ENCODE measurements at regions not wholly inside any gene's neighbourhood (a gene's known extent, or its start where the extent isn't known, plus 50 kb on each side); places are given as distances from the start of the nearest gene placed in this dataset.
"Not testable (repeated sequence)": the region's sequence is repeated elsewhere in the genome, so short reads cannot be mapped to it uniquely, and the experiment has no call there.

- H3K27ac ChIP-seq: no peak overlapping the region
These were observed 262.0 kb upstream of the NRP1 start for GRCh38 chr10:33596422-33596821.

GRCh38 chr10:33594475-33594874 lies 260.0 kb upstream of the NRP1 start:
- TF ChIP-seq ZFX (IDR thresholded peaks at IDR 0.05; ENCODE audit: borderline replicate concordance) (no peak), CTCF (IDR thresholded peaks at IDR 0.05) (no peak)
- H3K27ac ChIP-seq: no peak overlapping the region

More at GRCh38 chr10:33596422-33596821, 262.0 kb upstream of the NRP1 start:
- no peak for TF ChIP-seq CTCF (IDR thresholded peaks at IDR 0.05)
- TF ChIP-seq ZFX (IDR thresholded peaks at IDR 0.05; ENCODE audit: borderline replicate concordance): no peak

GRCh38 chr10:33588974-33589600 lies 254.6 kb upstream of the NRP1 start:
- TF ChIP-seq ZFX (IDR thresholded peaks at IDR 0.05; ENCODE audit: borderline replicate concordance) (no peak), CTCF (IDR thresholded peaks at IDR 0.05) (no peak)
- H3K27ac ChIP-seq: no peak overlapping the region

- not testable (repeated sequence) for H3K27ac ChIP-seq
These were observed 250.1 kb upstream of the NRP1 start for GRCh38 chr10:33584596-33584995.

- no peak overlapping the region for H3K27ac ChIP-seq
- TF ChIP-seq ZFX (IDR thresholded peaks at IDR 0.05; ENCODE audit: borderline replicate concordance) (no peak), CTCF (IDR thresholded peaks at IDR 0.05) (no peak)
These were observed 245.5 kb upstream of the NRP1 start for GRCh38 chr10:33579996-33580395.

GRCh38 chr10:33573606-33574005 lies 239.1 kb upstream of the NRP1 start:
- no peak for TF ChIP-seq ZFX (IDR thresholded peaks at IDR 0.05; ENCODE audit: borderline replicate concordance)
- TF ChIP-seq CTCF (IDR thresholded peaks at IDR 0.05): no peak
- H3K27ac ChIP-seq: no peak overlapping the region

- TF ChIP-seq CTCF (IDR thresholded peaks at IDR 0.05) (no peak), ZFX (IDR thresholded peaks at IDR 0.05; ENCODE audit: borderline replicate concordance) (no peak)
- H3K27ac ChIP-seq: no peak overlapping the region
These were observed 237.1 kb upstream of the NRP1 start for GRCh38 chr10:33571616-33572015.

GRCh38 chr10:33570495-33570894 lies 236.0 kb upstream of the NRP1 start:
- no peak overlapping the region for H3K27ac ChIP-seq

More at GRCh38 chr10:33570495-33570894, 236.0 kb upstream of the NRP1 start:
- no peak for TF ChIP-seq CTCF (IDR thresholded peaks at IDR 0.05)
- TF ChIP-seq ZFX (IDR thresholded peaks at IDR 0.05; ENCODE audit: borderline replicate concordance): no peak
